ENCODE measurements at regions not wholly inside any gene's neighbourhood (a gene's known extent, or its start where the extent isn't known, plus 50 kb on each side); places are given as distances from the start of the nearest gene placed in this dataset.

DNA sequence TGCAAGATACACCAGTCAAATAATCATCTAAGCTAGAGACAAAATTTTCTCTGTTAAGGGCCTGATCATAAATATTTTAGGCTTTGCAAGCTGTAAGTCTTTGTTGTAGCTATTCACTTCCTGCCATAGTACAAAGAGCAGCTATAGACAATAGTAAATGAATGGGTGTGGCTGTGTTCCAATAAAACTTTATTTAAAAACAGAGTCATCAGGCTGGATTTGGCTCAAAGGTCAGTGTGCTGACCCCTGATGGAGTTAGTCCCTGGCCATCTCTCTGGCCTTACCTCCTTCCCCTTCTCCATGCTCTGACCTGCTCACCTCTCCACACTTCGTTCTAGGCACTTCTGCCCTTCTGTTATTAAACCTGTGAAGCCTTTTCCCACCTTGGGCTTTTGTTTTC is 86.0 kb downstream of the DRD1 start:
- no peak for DNase-seq
- Histone ChIP-seq H3K27me3 (no peaks in the 10 kb centered on the region), H3K4me3 (no peak overlapping the region), H3K36me3 (no peaks in the 10 kb centered on the region), H3K9me3 (replicated peaks) (no peaks in the 10 kb centered on the region), H3K4me1 (peaks cover 6% of the 10 kb centered on the region; the same call in 1 of the 2 replicates), H3K27ac (no peak overlapping the region)

GRCh38 chr5:175356428-175356827 is 87.6 kb downstream of the DRD1 start:
- DNase-seq = no peak
- Histone ChIP-seq H3K36me3 (no peaks in the 10 kb centered on the region), H3K4me3 (no peak overlapping the region)

GRCh38 chr5:175354964-175355363 is 89.0 kb downstream of the DRD1 start:
- DNase-seq = peak in 1 of 2 experiments; percentile 57
- H3K27me3 ChIP-seq = no peaks in the 10 kb centered on the region

More at GRCh38 chr5:175356428-175356827, 87.6 kb downstream of the DRD1 start:
- H3K4me1 ChIP-seq = peaks cover 6% of the 10 kb centered on the region; the same call in 1 of the 2 replicates
- H3K27me3 ChIP-seq = no peaks in the 10 kb centered on the region
- no peak overlapping the region for H3K27ac ChIP-seq
- H3K9me3 ChIP-seq (replicated peaks) = no peaks in the 10 kb centered on the region

DNA sequence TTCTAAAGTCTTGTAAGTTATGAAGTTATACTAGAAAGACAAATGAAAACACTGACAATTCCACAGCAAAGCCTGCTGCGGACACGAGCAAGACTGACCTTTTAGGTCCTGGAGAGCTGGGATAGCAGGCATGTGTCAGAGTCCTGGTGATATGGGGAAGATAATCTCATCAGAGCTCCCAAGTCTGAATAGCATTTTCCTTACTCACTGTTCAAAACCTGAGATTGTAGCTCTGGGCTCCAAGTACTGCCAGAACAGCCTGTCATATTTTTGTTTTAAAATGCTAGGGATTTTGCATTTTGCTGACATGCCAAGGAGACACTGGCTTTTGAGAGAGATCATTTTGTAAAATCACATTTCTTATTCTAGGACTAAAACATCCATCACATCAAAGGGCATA is 90.1 kb downstream of the DRD1 start:
- DNase-seq = no peak
- H3K27me3 ChIP-seq = no peaks in the 10 kb centered on the region
- H3K36me3 ChIP-seq = no peaks in the 10 kb centered on the region
- no peak overlapping the region for H3K27ac ChIP-seq
- no peak overlapping the region for H3K4me3 ChIP-seq
- peaks cover 14% of the 10 kb centered on the region for H3K4me1 ChIP-seq
- no peaks in the 10 kb centered on the region for H3K9me3 ChIP-seq (replicated peaks)

More at GRCh38 chr5:175354964-175355363, 89.0 kb downstream of the DRD1 start:
- no peaks in the 10 kb centered on the region for H3K9me3 ChIP-seq (replicated peaks)
- no peaks in the 10 kb centered on the region for H3K36me3 ChIP-seq
- peak overlapping the region; percentile 18; the same call in 1 of the 2 replicates for H3K4me3 ChIP-seq
- H3K4me1 ChIP-seq = peaks cover 6% of the 10 kb centered on the region; the same call in 1 of the 2 replicates
- peak overlapping the region; percentile 13; the same call in 1 of the 2 replicates for H3K27ac ChIP-seq

DNA sequence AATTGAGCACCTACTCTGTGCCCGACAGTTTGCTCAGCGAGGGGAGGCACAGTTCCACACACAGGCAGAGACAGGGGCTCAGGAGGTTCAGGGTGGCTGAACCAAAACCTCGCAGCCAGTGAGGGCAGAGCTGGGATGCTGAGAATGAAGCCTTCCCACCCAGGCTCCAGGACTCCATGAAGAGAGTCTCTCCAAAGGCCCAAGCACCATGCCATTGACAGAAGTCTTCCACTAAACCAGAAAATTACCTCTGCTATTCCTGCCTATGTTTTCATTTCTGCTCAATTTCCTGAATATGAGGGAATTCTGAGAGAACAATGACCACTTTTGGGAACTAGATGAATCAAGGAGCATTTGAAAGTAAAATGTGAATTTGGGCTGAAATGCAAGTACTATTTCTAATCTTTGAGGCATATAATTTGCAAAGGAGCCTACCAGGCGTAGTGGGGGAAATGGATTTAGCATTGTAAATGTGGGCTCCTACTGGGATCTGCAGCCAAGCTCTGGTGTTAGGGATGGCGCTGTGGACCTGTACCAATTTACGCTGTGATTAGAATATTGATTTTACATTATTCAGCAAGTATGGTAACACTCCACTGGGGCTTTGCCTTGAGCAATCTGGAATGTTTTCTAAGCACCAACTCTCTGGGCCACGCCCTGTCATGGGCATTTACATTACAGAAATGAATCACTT is 91.9 kb downstream of the DRD1 start:
- Histone ChIP-seq H3K27me3 (no peaks in the 10 kb centered on the region), H3K9me3 (replicated peaks) (no peaks in the 10 kb centered on the region), H3K36me3 (no peaks in the 10 kb centered on the region), H3K4me3 (no peak overlapping the region), H3K27ac (no peak overlapping the region), H3K4me1 (peaks cover 21% of the 10 kb centered on the region)
- no peak for DNase-seq

DNA sequence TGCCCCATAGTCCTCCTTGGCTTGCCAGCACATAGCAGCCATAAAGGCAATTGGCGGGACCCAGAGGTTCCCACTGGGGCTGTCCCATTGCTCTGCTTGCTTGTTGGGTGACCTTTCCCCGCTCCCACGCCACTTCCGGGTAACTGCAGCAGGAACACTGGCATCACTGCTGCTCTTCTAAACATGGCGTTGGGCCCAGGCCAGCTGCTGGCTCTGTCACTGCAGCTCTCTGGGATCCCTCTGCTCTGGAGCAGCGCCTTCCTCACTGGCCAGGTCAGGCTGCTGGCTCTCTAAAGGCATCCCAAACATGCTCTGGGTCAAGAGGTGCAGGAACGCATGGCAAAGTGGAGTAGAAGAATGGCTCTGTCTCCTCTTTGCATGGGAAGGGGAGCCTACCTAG is 92.9 kb downstream of the DRD1 start:
- Histone ChIP-seq H3K4me3 (no peak overlapping the region), H3K27me3 (no peaks in the 10 kb centered on the region), H3K27ac (no peak overlapping the region), H3K9me3 (replicated peaks) (no peaks in the 10 kb centered on the region), H3K4me1 (peaks cover 24% of the 10 kb centered on the region), H3K36me3 (no peaks in the 10 kb centered on the region)
- DNase-seq = no peak

DNA sequence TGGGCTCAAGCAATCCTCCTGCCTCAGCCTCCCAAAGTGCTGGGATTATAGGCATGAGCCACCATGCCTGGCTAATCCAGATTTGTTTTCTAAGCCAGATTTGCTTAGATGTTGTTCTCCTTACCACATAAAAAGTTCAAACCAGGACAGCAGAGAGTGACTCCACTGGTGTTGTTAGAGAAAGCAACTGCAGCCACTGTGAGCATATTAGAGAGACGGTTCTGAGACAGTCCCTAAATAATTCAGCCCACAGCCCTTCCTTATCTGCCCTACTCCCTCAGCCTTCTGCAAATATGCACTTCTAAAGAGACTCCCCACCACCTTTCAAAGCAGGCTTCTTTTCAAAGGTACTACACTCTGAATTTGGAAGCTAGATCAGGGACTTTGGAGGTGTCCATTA is 96.1 kb downstream of the DRD1 start:
- H3K36me3 ChIP-seq = no peaks in the 10 kb centered on the region
- DNase-seq = no peak
- H3K9me3 ChIP-seq (replicated peaks) = no peaks in the 10 kb centered on the region
- H3K4me1 ChIP-seq = peaks cover 31% of the 10 kb centered on the region
- no peak overlapping the region for H3K4me3 ChIP-seq
- H3K27ac ChIP-seq = no peak overlapping the region
- H3K27me3 ChIP-seq = no peaks in the 10 kb centered on the region

DNA sequence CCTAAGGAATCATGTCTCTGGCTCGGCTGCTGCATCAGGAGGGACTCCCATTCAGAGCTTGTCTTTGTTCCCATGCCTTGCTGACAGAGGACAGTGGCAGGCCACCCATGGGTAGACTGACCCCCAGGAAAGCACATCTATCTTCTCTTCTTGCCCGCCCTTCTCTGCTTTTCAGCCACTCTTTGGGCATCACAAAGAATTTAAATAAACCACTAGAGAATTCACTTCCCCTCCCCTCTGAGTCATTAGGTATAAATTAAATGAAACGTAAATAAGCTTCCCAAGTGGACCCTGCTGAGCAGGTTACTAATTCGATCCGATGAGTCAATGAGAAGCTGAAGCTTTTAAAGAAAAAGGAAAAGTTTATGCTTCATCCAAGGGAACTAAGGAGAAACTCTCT is 97.0 kb downstream of the DRD1 start:
- no peaks in the 10 kb centered on the region for H3K27me3 ChIP-seq
- H3K36me3 ChIP-seq = no peaks in the 10 kb centered on the region
- peaks cover 31% of the 10 kb centered on the region for H3K4me1 ChIP-seq
- DNase-seq = peak; percentile 23 to 38
- H3K4me3 ChIP-seq = no peak overlapping the region
- H3K27ac ChIP-seq = no peak overlapping the region
- H3K9me3 ChIP-seq (replicated peaks) = no peaks in the 10 kb centered on the region

- H3K36me3 ChIP-seq = no peaks in the 10 kb centered on the region
- H3K4me1 ChIP-seq = peaks cover 30% of the 10 kb centered on the region
- H3K4me3 ChIP-seq = no peak overlapping the region
- H3K27me3 ChIP-seq = no peaks in the 10 kb centered on the region
- DNase-seq = peak; percentile 61 to 70
- H3K9me3 ChIP-seq (replicated peaks) = no peaks in the 10 kb centered on the region
- no peak overlapping the region; the same call in 1 of the 2 replicates for H3K27ac ChIP-seq
These were observed 99.4 kb downstream of the DRD1 start for GRCh38 chr5:175344331-175345195.

- DNase-seq = no peak
- H3K27ac ChIP-seq = no peak overlapping the region
These were observed 100.7 kb downstream of the DRD1 start for GRCh38 chr5:175343308-175343707.

DNA sequence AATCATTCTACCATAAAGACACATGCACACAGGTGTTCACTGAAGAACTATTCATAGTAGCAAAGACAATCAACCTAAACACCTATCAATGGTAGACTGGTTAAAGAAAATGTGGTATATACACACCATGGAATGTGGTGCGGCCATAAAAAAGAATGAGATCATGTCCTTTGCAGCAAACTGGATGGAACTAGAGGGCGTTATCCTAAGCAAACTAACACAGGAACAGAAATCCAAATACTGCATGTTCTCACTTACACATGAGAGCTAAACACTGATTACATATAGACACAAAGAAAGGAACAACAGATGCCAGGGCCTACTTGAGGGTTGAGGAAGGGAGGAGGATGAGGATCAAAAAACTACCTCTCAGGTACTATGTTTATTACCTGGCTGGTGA is 103.8 kb downstream of the DRD1 start:
- DNase-seq = no peak
- H3K4me1 ChIP-seq = peaks cover 44% of the 10 kb centered on the region

More at GRCh38 chr5:175343308-175343707, 100.7 kb downstream of the DRD1 start:
- Histone ChIP-seq H3K4me3 (no peak overlapping the region), H3K27me3 (no peaks in the 10 kb centered on the region), H3K9me3 (replicated peaks) (no peaks in the 10 kb centered on the region), H3K4me1 (peaks cover 23% of the 10 kb centered on the region), H3K36me3 (no peaks in the 10 kb centered on the region)

DNA sequence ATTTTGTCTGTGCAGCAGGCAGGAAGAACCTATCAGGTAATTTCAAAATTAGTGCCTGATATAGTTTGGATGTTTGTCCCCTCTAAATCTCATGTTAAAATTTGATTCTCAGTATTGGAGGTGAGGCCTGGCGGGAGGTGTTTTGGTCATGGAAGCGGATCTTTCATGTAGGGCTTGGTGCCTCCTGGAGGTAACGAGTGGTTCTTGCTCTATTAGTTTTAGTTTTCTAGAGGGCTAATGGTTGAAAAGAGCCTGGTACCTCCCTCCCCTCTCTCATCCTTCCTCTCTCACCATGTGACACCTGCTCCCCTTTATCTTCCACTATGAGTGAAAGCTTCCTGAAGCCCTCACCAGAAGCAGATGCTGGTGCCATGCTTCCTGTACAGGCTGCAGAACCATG is 106.3 kb downstream of the DRD1 start:
- H3K36me3 ChIP-seq = no peaks in the 10 kb centered on the region
- no peaks in the 10 kb centered on the region for H3K27me3 ChIP-seq
- no peak overlapping the region for H3K4me3 ChIP-seq
- H3K9me3 ChIP-seq (replicated peaks) = no peaks in the 10 kb centered on the region
- H3K27ac ChIP-seq = peak overlapping the region; percentile 80
- peak in 1 of 2 experiments; percentile 48 for DNase-seq
- H3K4me1 ChIP-seq = peaks cover 36% of the 10 kb centered on the region

More for the DNA sequence above, 103.8 kb downstream of the DRD1 start:
- no peak overlapping the region for H3K27ac ChIP-seq
- H3K36me3 ChIP-seq = no peaks in the 10 kb centered on the region
- no peaks in the 10 kb centered on the region for H3K9me3 ChIP-seq (replicated peaks)
- no peaks in the 10 kb centered on the region for H3K27me3 ChIP-seq
- H3K4me3 ChIP-seq = no peak overlapping the region

DNA sequence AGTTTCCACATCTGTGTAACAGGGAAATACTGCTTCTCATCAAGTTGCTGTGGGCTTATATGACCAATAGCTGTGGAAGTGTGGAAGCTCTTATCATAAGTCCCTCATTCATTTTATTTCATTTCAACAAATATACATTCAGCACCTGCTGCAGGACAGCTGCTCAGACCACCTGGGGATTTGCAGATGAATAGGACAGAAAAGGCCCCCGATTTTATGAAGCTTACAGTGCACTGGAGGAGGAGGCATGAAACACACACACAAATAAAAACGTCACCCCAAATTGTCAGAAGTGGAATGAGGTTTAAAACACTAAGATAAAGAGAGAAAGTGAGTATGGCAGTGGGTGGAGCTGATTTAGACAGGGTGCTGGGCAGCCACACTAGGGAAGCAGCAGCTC is 107.2 kb downstream of the DRD1 start:
- peaks cover 36% of the 10 kb centered on the region for H3K4me1 ChIP-seq
- DNase-seq = peak; percentile 79 to 87
- H3K27me3 ChIP-seq = no peaks in the 10 kb centered on the region
- peak overlapping the region; percentile 80 for H3K27ac ChIP-seq
- no peaks in the 10 kb centered on the region for H3K36me3 ChIP-seq
- no peaks in the 10 kb centered on the region for H3K9me3 ChIP-seq (replicated peaks)
- no peak overlapping the region for H3K4me3 ChIP-seq

DNA sequence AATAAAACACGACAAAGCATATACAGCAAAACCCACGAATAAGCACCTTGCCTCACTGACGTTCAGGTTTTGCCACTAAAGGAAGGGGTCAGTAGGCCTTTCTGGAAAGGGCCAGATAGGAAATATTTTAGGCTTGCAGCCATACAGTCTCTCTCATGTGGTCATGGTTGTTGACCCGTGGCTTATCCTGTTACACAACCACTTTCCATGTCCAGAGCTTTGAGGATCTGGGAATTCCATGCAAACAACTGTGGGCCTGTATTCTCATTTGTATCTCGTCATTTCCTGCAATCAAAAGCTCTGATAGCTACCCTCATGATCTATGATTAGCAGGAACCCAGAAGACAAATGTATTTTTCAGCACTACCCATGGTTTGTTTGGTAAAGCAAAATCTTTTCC is 108.3 kb downstream of the DRD1 start:
- H3K4me1 ChIP-seq = peaks cover 36% of the 10 kb centered on the region
- peak; percentile 80 to 93 for DNase-seq
- no peak overlapping the region for H3K4me3 ChIP-seq
- H3K36me3 ChIP-seq = no peaks in the 10 kb centered on the region
- no peaks in the 10 kb centered on the region for H3K9me3 ChIP-seq (replicated peaks)
- no peaks in the 10 kb centered on the region for H3K27me3 ChIP-seq
- peak overlapping the region; percentile 80 for H3K27ac ChIP-seq

All from SJCRH30 (cell line).